Endodermal cell (in vitro differentiated cells): ENCODE measurements at regions not wholly inside any gene's neighbourhood (a gene's known extent, or its start where the extent isn't known, plus 50 kb on each side); places are given as distances from the start of the nearest gene placed in this dataset.
A peak's percentile ranks its signal among the peaks of the same experiment; 100 is the strongest.

ENCODE experiments used
- DNase-seq: peaks from one replicate; pipeline ENCODE4 v3.0.0-alpha.2; 2017
- H3K27ac ChIP-seq: 2 replicates; pipeline ENCODE4 v1.5.1; 2013; ENCODE audit warnings: mild to moderate bottlenecking, low read depth, low read length, moderate library complexity
- H3K27me3 ChIP-seq: 2 replicates; pipeline ENCODE4 v1.6.1; 2013; ENCODE audit warnings: mild to moderate bottlenecking, low read length, moderate library complexity; ENCODE audit not compliant: insufficient read depth, control insufficient read depth, poor library complexity, severe bottlenecking
- H3K36me3 ChIP-seq: 2 replicates; pipeline ENCODE4 v1.7.0; 2013; ENCODE audit warnings: mild to moderate bottlenecking, low read length, moderate library complexity; ENCODE audit not compliant: control insufficient read depth, insufficient read depth
- H3K4me1 ChIP-seq: one replicate; pipeline ENCODE4 v1.7.0; 2013; ENCODE audit warnings: low read length; ENCODE audit not compliant: control insufficient read depth, insufficient read depth
- H3K4me3 ChIP-seq: 2 replicates; pipeline ENCODE4 v1.5.1; 2013; ENCODE audit warnings: mild to moderate bottlenecking, low read length, moderate library complexity
- H3K9ac ChIP-seq: 2 replicates; pipeline ENCODE4 v1.6.1; 2013; ENCODE audit warnings: mild to moderate bottlenecking, low read length, moderate library complexity; ENCODE audit not compliant: poor library complexity, severe bottlenecking; ENCODE audit errors: extremely low read depth
- H3K9me3 ChIP-seq: 2 replicates; pipeline ENCODE4 v1.6.1; 2013; ENCODE audit warnings: mild to moderate bottlenecking, low read length, moderate library complexity; ENCODE audit not compliant: control insufficient read depth
- H3K27ac Mint-ChIP-seq: 2 replicates; pipeline ENCODE4 v1.8.0; 2020; ENCODE audit warnings: mixed read lengths
- H3K27me3 Mint-ChIP-seq: 2 replicates; pipeline ENCODE4 v1.8.0; 2021; ENCODE audit warnings: mild to moderate bottlenecking, mixed read lengths; ENCODE audit not compliant: insufficient read depth
- H3K36me3 Mint-ChIP-seq: 2 replicates; pipeline ENCODE4 v1.8.0; 2020; ENCODE audit warnings: low read depth, mixed read lengths
- H3K4me1 Mint-ChIP-seq: 2 replicates; pipeline ENCODE4 v1.8.0; 2020; ENCODE audit warnings: mixed read lengths
- H3K4me3 Mint-ChIP-seq: 2 replicates; pipeline ENCODE4 v1.8.0; 2020; ENCODE audit warnings: mild to moderate bottlenecking, moderate library complexity, mixed read lengths
- H3K9me3 Mint-ChIP-seq: 2 replicates; pipeline ENCODE4 v1.8.0; 2020; ENCODE audit warnings: mild to moderate bottlenecking, mixed read lengths
- WGBS, 2 experiments: methylation state at CpG; one replicate each; pipeline versions ENCODE4 v1.1.5 to v1.1.7; 2013; ENCODE audit warnings: missing lambda C conversion rate in 2 of 2, mixed read lengths in 1 of 2; ENCODE audit not compliant: insufficient coverage in 1 of 2, insufficient read length in 1 of 2; 5-methylcytosine and 5-hydroxymethylcytosine counted together
- TF ChIP-seq, protein P1 (sequence below): fragments of 200-600 bp; sonication (generic); conservative IDR thresholded peaks from 2 replicates; pipeline ENCODE4 v1.5.0; 2021; ENCODE audit warnings: antibody characterized with exemption, mild to moderate bottlenecking

DNA sequence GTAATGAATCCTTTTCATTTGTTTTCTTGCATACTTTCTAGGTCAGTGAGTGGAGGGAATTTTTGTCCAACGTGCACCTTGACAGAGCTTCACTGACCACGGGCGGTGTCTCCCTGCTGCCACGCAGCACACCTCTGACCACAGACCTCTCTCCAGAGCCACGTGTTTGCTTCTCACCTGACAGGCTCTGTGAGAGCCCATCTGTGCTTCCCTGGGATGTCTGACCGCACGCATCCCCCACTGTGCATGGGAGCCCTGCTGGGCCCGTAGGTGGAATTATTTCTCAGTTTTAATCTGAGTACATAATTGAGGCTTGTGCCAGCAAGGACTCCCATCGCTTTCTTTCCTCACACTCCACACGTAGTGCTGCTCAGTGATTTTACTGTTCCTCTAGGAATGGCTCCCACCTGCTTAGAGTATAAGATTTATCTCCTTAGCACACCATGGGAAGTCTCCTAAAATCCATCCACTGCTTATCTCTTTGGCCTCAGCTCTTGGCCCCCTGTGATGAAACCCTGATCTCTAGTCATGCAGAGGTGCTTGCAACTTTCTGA is 482.6 kb downstream of the TSN start:
- Mint-ChIP-seq H3K9me3 (no peaks in the 10 kb centered on the region), H3K27ac (no peak overlapping the region), H3K4me1 (peaks cover 37% of the 10 kb centered on the region), H3K27me3 (peaks cover 24% of the 10 kb centered on the region), H3K36me3 (no peaks in the 10 kb centered on the region), H3K4me3 (no peak overlapping the region)
- no peak overlapping the region for H3K9ac ChIP-seq
- H3K9me3 ChIP-seq: no peaks in the 10 kb centered on the region
- H3K27me3 ChIP-seq: peaks cover 5% of the 10 kb centered on the region
- H3K36me3 ChIP-seq: no peaks in the 10 kb centered on the region
- H3K27ac ChIP-seq: no peak overlapping the region
- peaks cover 15% of the 10 kb centered on the region for H3K4me1 ChIP-seq
- H3K4me3 ChIP-seq: no peak overlapping the region
- DNase-seq: peak; percentile 52
- WGBS, 2 experiments: 70 to 82% methylated on average over 7 to 10 of the region's 10 CpGs
- TF ChIP-seq, protein P1, sequence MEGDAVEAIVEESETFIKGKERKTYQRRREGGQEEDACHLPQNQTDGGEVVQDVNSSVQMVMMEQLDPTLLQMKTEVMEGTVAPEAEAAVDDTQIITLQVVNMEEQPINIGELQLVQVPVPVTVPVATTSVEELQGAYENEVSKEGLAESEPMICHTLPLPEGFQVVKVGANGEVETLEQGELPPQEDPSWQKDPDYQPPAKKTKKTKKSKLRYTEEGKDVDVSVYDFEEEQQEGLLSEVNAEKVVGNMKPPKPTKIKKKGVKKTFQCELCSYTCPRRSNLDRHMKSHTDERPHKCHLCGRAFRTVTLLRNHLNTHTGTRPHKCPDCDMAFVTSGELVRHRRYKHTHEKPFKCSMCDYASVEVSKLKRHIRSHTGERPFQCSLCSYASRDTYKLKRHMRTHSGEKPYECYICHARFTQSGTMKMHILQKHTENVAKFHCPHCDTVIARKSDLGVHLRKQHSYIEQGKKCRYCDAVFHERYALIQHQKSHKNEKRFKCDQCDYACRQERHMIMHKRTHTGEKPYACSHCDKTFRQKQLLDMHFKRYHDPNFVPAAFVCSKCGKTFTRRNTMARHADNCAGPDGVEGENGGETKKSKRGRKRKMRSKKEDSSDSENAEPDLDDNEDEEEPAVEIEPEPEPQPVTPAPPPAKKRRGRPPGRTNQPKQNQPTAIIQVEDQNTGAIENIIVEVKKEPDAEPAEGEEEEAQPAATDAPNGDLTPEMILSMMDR: no peak

- TF ChIP-seq, protein P1: peak; percentile 69
- H3K9me3 Mint-ChIP-seq: no peaks in the 10 kb centered on the region
- Histone ChIP-seq H3K9ac (no peak overlapping the region), H3K36me3 (no peaks in the 10 kb centered on the region), H3K27ac (no peak overlapping the region), H3K4me3 (no peak overlapping the region), H3K4me1 (peaks cover 15% of the 10 kb centered on the region), H3K27me3 (peaks cover 5% of the 10 kb centered on the region), H3K9me3 (no peaks in the 10 kb centered on the region)
- peaks cover 33% of the 10 kb centered on the region for H3K27me3 Mint-ChIP-seq
- no peak overlapping the region for H3K27ac Mint-ChIP-seq
- peaks cover 37% of the 10 kb centered on the region for H3K4me1 Mint-ChIP-seq
- H3K4me3 Mint-ChIP-seq: no peak overlapping the region
- no peaks in the 10 kb centered on the region for H3K36me3 Mint-ChIP-seq
- DNase-seq: peak; percentile 74
- WGBS, 2 experiments: 81 to 90% methylated on average over 5 to 9 of the region's 9 CpGs
Observed at GRCh38 chr2:122239440-122239839, 484.0 kb downstream of the TSN start.

GRCh38 chr2:122244598-122245229 is 489.3 kb downstream of the TSN start:
- Mint-ChIP-seq H3K27me3 (peaks cover 26% of the 10 kb centered on the region), H3K4me3 (no peak overlapping the region), H3K9me3 (no peaks in the 10 kb centered on the region), H3K36me3 (no peaks in the 10 kb centered on the region), H3K27ac (no peak overlapping the region), H3K4me1 (peaks cover 10% of the 10 kb centered on the region)
- Histone ChIP-seq H3K9ac (no peak overlapping the region), H3K9me3 (no peaks in the 10 kb centered on the region), H3K4me3 (no peak overlapping the region), H3K36me3 (no peaks in the 10 kb centered on the region), H3K4me1 (peaks cover 1% of the 10 kb centered on the region), H3K27me3 (no peaks in the 10 kb centered on the region), H3K27ac (no peak overlapping the region)
- 90 to 100% methylated on average over 3 of the region's 3 CpGs for WGBS, 2 experiments
- no peak for DNase-seq
- TF ChIP-seq, protein P1: no peak
